NCI-H128 (cell line): ENCODE measurements at regions not wholly inside any gene's neighbourhood (a gene's known extent, or its start where the extent isn't known, plus 50 kb on each side); places are given as distances from the start of the nearest gene placed in this dataset.
"Not testable (repeated sequence)": the region's sequence is repeated elsewhere in the genome, so short reads cannot be mapped to it uniquely, and the experiment has no call there.

Source experiments
- DNase-seq: peaks from one replicate; lab custom pipeline; 2025; ENCODE audit not compliant: unreplicated experiment; lab: John Stamatoyannopoulos, UW

GRCh38 chr1:188003687-188004086 lies 1174.9 kb downstream of the PLA2G4A start:
- DNase-seq = not testable (repeated sequence)

GRCh38 chr1:188004849-188005248 lies 1176.1 kb downstream of the PLA2G4A start:
- DNase-seq = no peak

GRCh38 chr1:188006354-188006753 lies 1177.6 kb downstream of the PLA2G4A start:
- no peak for DNase-seq

GRCh38 chr1:188013222-188013849 lies 1184.6 kb downstream of the PLA2G4A start:
- DNase-seq = not testable (repeated sequence)

GRCh38 chr1:188017921-188018320 lies 1189.2 kb downstream of the PLA2G4A start:
- no peak for DNase-seq

- DNase-seq = no peak
Observed at GRCh38 chr1:188022661-188023060, 1193.9 kb downstream of the PLA2G4A start.

GRCh38 chr1:188023206-188023605 lies 1194.5 kb downstream of the PLA2G4A start:
- DNase-seq = no peak

GRCh38 chr1:188027613-188028012 lies 1198.9 kb downstream of the PLA2G4A start:
- no peak for DNase-seq

GRCh38 chr1:188037572-188037971 lies 1208.8 kb downstream of the PLA2G4A start:
- not testable (repeated sequence) for DNase-seq

- DNase-seq = no peak
Observed at GRCh38 chr1:188043536-188044245, 1214.9 kb downstream of the PLA2G4A start.

- no peak for DNase-seq
Observed at GRCh38 chr1:188050250-188050649, 1221.5 kb downstream of the PLA2G4A start.

- DNase-seq = no peak
Observed at GRCh38 chr1:188056011-188056410, 1227.3 kb downstream of the PLA2G4A start.

GRCh38 chr1:188058801-188059200 lies 1230.1 kb downstream of the PLA2G4A start:
- no peak for DNase-seq

GRCh38 chr1:188061881-188062280 lies 1233.1 kb downstream of the PLA2G4A start:
- no peak for DNase-seq

GRCh38 chr1:188062456-188062855 lies 1233.7 kb downstream of the PLA2G4A start:
- no peak for DNase-seq

- DNase-seq = no peak
Observed at GRCh38 chr1:188065917-188066316, 1237.2 kb downstream of the PLA2G4A start.

GRCh38 chr1:188070848-188071247 lies 1242.1 kb downstream of the PLA2G4A start:
- no peak for DNase-seq

GRCh38 chr1:188089015-188089414 lies 1260.3 kb downstream of the PLA2G4A start:
- no peak for DNase-seq

GRCh38 chr1:188089461-188089860 lies 1260.7 kb downstream of the PLA2G4A start:
- no peak for DNase-seq

GRCh38 chr1:188096521-188096920 lies 1267.8 kb downstream of the PLA2G4A start:
- no peak for DNase-seq

GRCh38 chr1:188117436-188117835 lies 1288.7 kb downstream of the PLA2G4A start:
- DNase-seq = no peak

GRCh38 chr1:188122646-188123045 lies 1293.9 kb downstream of the PLA2G4A start:
- no peak for DNase-seq

GRCh38 chr1:188127507-188127906 lies 1298.8 kb downstream of the PLA2G4A start:
- no peak for DNase-seq
